NCI-H748 (cell line): ENCODE measurements at regions not wholly inside any gene's neighbourhood (a gene's known extent, or its start where the extent isn't known, plus 50 kb on each side); places are given as distances from the start of the nearest gene placed in this dataset.
"Not testable (repeated sequence)": the region's sequence is repeated elsewhere in the genome, so short reads cannot be mapped to it uniquely, and the experiment has no call there.

ENCODE experiments used
- DNase-seq: peaks from one replicate; lab custom pipeline; 2025; ENCODE audit not compliant: unreplicated experiment; lab: John Stamatoyannopoulos, UW

GRCh38 chr2:179332903-179333302 lies 68.3 kb upstream of the SESTD1 start:
- DNase-seq = no peak

- DNase-seq = no peak
These were observed 66.4 kb upstream of the SESTD1 start for GRCh38 chr2:179331061-179331460.

DNA sequence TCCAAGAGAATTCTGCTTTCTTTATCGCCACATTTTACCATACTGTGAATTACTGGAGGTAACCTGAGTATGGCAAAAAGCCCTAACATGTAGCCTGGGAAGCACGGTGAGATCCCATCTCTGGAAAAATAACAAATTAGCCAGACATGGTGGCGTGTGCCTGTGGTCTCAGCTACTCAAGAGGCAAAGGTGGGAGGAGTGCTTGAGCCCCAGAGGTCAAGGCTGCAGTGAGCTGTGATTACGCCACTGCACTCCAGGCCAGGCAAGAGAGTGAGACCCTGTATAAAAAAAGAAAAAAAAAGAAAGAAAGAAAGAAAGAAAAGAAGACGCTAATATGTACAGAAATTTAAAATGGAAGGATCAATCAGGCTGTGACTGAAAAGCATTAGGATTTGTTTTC lies 57.7 kb upstream of the SESTD1 start:
- DNase-seq = no peak

DNA sequence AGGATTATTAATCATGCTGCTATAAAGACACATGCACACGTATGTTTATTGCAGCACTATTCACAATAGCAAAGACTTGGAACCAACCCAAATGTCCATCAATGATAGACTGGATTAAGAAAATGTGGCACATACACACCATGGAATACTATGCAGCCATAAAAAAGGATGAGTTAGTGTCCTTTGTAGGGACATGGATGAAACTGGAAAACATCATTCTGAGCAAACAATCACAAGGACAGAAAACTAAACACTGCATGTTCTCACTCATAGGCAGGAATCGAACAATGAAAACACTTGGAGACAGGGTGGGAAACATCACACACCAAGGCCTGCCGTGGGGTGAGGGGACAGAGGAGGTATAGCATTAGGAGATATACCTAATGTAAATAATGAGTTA lies 56.4 kb upstream of the SESTD1 start:
- not testable (repeated sequence) for DNase-seq

DNA sequence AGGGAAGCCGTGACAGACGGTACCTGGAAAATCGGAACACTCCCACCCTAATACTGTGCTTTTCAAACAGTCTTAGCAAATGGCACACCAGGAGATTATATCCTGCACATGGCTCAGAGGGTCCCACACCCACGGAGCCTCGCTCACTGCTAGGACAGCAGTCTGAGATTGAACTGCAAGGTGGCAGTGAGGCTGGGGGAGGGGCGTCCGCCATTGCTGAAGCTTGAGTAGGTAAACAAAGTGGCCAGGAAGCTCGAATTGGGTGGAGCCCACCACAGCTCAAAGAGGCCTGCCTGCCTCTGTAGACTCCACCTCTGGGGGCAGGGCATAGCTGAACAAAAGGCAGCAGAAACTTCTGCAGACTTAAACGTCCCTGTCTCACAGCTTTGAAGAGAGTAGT lies 50.1 kb upstream of the SESTD1 start:
- DNase-seq = not testable (repeated sequence)
